ENCODE measurements at regions not wholly inside any gene's neighbourhood (a gene's known extent, or its start where the extent isn't known, plus 50 kb on each side); places are given as distances from the start of the nearest gene placed in this dataset.

DNA sequence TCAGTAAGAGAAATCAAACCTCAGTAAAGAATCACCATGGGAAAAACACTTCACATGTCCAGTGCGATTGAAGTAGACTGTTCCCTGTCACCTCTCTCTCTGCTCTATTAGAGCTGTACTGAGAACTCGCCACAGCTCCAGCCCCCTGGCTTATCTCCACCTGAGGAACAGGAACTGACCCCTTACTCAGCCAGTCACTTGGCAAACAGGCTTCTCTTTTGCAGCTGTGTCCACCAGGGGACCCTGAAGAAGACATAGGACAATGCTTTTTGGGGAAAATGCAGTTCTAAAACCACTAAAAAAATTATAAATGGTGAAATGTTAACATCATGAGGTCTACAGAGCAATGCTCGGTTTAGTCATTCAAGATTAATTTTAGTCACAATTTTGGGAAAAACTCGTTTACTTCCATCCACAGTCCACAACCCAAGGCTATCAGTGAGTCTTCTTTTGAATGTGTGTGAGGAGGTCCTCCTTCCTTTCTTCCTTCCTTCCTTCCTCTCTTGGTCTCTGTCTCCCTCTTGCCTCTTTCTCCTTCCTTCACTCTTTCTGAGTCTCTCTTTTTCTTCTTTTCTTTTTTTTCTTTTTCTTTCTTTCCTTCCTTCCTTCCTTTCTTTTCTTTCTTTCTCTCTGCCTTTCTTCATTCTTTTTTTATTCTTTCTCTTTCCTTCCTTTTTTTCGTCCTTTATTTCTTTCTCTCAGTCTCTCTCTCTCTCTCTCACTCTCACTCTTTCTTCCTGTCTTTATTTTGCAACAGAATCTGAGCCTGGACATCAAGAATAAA lies 1189.5 kb upstream of the TMEM132C start:
- DNase-seq (ENCODE audit: low read depth, low spot score) (no peak), FAIRE-seq (no peak)
- Histone ChIP-seq H3K9me3 (replicated peaks; ENCODE audit: control insufficient read depth, insufficient read depth, low read length) (no peaks in the 10 kb centered on the region), H3K36me3 (ENCODE audit: control insufficient read depth in 2 of 2, extremely low read depth in 1 of 2, insufficient read depth in 2 of 2, low read length in 2 of 2) (no peaks in the 10 kb centered on the region), H3K79me2 (ENCODE audit: control insufficient read depth, insufficient read depth, low read length) (no peaks in the 10 kb centered on the region), H2AFZ (ENCODE audit: low read depth, low read length) (no peak overlapping the region), H3K4me3 (replicated peaks in 1 of 3; ENCODE audit: insufficient read depth in 1 of 3, low read depth in 1 of 3, low read length in 3 of 3) (no peak overlapping the region), H3K4me1 (ENCODE audit: control insufficient read depth, extremely low read depth, insufficient read depth, low read length) (no peaks in the 10 kb centered on the region), H3K4me2 (ENCODE audit: insufficient read depth, low read length) (no peak overlapping the region), H3K9ac (replicated peaks; ENCODE audit: extremely low read depth, insufficient read depth, low read length) (no peak overlapping the region), H3K9me1 (replicated peaks; ENCODE audit: control insufficient read depth, extremely low read depth, insufficient read depth, low read length) (no peaks in the 10 kb centered on the region), H3K27me3 (ENCODE audit: control insufficient read depth in 2 of 2, insufficient read depth in 2 of 2, low read length in 2 of 2) (no peaks in the 10 kb centered on the region), H4K20me1 (replicated peaks; ENCODE audit: control insufficient read depth, extremely low read depth, insufficient read depth, low read length) (no peaks in the 10 kb centered on the region), H3K27ac (ENCODE audit: insufficient read depth, low read depth, low read length) (no peak overlapping the region)
- ChIA-PET POLR2A (no interaction called here), CTCF (interaction anchor here (0.6 kb wide), 1 partner anchor 13 kb away, joined by 3 read pairs; no protein-coding TSS in a partner anchor)
- dilution Hi-C loops (cut with MboI; ENCODE audit: extremely low pct_ligation_motif_present, low sequenced_read_pairs) (no loop called here), intact Hi-C loops (cut with micrococcal nuclease) (no loop called here)
- no peak for TF ChIP-seq POLR2AphosphoS5 (IDR thresholded peaks at IDR 0.05; ENCODE audit: insufficient read depth, low read depth, low read length)
- no peak for TF ChIP-seq MYC (IDR thresholded peaks at IDR 0.05; ENCODE audit: low read depth, low read length)
- no peak for TF ChIP-seq FOS (IDR thresholded peaks at IDR 0.05; ENCODE audit: borderline replicate concordance, insufficient read depth, low read length)
- TF ChIP-seq POLR2A (IDR thresholded peaks at IDR 0.05; ENCODE audit: low read depth, low read length), result no peak
- TF ChIP-seq, protein P1, sequence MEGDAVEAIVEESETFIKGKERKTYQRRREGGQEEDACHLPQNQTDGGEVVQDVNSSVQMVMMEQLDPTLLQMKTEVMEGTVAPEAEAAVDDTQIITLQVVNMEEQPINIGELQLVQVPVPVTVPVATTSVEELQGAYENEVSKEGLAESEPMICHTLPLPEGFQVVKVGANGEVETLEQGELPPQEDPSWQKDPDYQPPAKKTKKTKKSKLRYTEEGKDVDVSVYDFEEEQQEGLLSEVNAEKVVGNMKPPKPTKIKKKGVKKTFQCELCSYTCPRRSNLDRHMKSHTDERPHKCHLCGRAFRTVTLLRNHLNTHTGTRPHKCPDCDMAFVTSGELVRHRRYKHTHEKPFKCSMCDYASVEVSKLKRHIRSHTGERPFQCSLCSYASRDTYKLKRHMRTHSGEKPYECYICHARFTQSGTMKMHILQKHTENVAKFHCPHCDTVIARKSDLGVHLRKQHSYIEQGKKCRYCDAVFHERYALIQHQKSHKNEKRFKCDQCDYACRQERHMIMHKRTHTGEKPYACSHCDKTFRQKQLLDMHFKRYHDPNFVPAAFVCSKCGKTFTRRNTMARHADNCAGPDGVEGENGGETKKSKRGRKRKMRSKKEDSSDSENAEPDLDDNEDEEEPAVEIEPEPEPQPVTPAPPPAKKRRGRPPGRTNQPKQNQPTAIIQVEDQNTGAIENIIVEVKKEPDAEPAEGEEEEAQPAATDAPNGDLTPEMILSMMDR (IDR thresholded peaks at IDR 0.05; ENCODE audit: extremely low read depth in 1 of 2, insufficient read depth in 1 of 2, low read depth in 1 of 2, low read length in 2 of 2), result no peak
- TF ChIP-seq GATA2 (IDR thresholded peaks at IDR 0.05; ENCODE audit: insufficient read depth, insufficient read length, low read depth, low read length), result no peak
- TF ChIP-seq EZH2 (IDR thresholded peaks at IDR 0.05; ENCODE audit: borderline replicate concordance, low read depth, low read length, severe bottlenecking), result no peak
- TF ChIP-seq, protein P2, sequence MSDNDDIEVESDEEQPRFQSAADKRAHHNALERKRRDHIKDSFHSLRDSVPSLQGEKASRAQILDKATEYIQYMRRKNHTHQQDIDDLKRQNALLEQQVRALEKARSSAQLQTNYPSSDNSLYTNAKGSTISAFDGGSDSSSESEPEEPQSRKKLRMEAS (IDR thresholded peaks at IDR 0.05; ENCODE audit: insufficient read depth, insufficient read length), result no peak
- no peak for TF ChIP-seq JUN (IDR thresholded peaks at IDR 0.05; ENCODE audit: borderline replicate concordance, insufficient read depth, insufficient read length, low read depth)
- no TSS peak for BruUV-seq (replicated peaks)

Measured in endothelial cell of umbilical vein (primary cell).